ENCODE measurements at regions not wholly inside any gene's neighbourhood (a gene's known extent, or its start where the extent isn't known, plus 50 kb on each side); places are given as distances from the start of the nearest gene placed in this dataset.

- DNase-seq (ENCODE audit: low read depth in 3 of 3, low spot score in 1 of 3), result no peak
Observed at GRCh38 chr11:127379686-127380085, 379.1 kb upstream of the KIRREL3 start.

GRCh38 chr11:127376301-127376700, 375.7 kb upstream of the KIRREL3 start:
- DNase-seq (ENCODE audit: low read depth in 3 of 3, low spot score in 1 of 3), result no peak

DNA sequence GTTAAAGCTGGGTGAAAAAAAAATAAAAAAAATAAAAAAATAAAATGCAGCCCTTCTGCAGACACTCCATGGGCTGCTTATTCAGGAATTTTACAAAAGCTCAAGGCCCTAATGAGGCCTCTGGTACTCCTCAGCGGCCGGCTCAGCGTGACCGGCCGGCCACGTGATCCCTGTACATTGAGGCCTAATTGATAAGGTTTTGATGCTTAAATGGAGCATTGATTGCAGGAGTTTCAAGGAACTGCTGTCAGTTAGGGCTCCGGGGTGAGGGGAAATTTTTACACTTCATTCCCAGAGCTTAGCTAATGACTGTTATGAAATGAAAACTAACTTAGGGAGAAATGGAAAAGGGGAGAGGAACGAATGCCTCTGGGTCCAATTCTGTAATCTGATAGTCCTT, 368.8 kb upstream of the KIRREL3 start:
- no peak for DNase-seq (ENCODE audit: low read depth in 3 of 3, low spot score in 1 of 3)

GRCh38 chr11:127362754-127363308, 362.3 kb upstream of the KIRREL3 start:
- DNase-seq (ENCODE audit: low read depth in 3 of 3, low spot score in 1 of 3), result no peak

DNA sequence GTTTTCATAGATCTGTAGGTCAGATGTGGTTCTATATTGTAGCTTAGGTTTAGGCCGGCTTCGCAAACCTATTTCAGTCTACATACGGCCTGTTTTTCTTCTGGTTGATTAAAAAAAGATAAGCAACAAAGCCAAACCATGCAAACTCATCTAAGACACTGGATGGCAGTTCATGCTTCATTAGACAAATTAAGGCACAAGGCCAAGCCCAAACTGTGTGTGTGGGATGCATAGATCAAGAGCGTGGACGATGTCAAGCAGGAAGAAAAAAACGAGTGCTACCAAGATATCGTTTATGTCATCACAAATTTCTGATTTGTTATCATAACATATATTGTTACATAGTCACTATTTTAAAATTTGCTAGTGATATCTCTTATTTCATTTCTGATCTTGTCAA, 357.6 kb upstream of the KIRREL3 start:
- DNase-seq (ENCODE audit: low read depth in 3 of 3, low spot score in 1 of 3), result no peak

GRCh38 chr11:127350476-127350875, 349.9 kb upstream of the KIRREL3 start:
- DNase-seq (ENCODE audit: low read depth in 3 of 3, low spot score in 1 of 3), result no peak

GRCh38 chr11:127345819-127346459, 345.4 kb upstream of the KIRREL3 start:
- no peak for DNase-seq (ENCODE audit: low read depth in 3 of 3, low spot score in 1 of 3)

- DNase-seq (ENCODE audit: low read depth in 3 of 3, low spot score in 1 of 3), result no peak
Observed at GRCh38 chr11:127340438-127340837, 339.9 kb upstream of the KIRREL3 start.

DNA sequence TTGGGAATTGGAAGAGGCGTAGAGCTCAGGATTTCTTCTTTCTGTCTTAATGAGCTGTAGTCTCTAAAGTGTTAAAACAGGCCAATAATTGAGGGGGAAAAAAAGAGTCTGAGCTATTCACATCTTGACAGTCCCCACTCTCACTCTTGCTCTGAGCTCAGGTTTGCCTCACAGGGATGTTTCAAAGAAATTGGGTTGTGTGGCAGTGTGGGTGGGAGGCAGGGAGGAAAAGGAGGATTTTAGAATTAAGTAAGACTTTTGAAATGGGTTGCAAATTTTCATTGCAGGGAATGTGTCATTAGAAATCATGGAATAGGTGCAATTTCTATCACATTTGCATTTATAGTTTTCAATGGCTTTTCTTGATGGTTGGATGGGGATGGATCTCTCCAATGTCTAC, 338.8 kb upstream of the KIRREL3 start:
- DNase-seq (ENCODE audit: low read depth in 3 of 3, low spot score in 1 of 3), result no peak

DNA sequence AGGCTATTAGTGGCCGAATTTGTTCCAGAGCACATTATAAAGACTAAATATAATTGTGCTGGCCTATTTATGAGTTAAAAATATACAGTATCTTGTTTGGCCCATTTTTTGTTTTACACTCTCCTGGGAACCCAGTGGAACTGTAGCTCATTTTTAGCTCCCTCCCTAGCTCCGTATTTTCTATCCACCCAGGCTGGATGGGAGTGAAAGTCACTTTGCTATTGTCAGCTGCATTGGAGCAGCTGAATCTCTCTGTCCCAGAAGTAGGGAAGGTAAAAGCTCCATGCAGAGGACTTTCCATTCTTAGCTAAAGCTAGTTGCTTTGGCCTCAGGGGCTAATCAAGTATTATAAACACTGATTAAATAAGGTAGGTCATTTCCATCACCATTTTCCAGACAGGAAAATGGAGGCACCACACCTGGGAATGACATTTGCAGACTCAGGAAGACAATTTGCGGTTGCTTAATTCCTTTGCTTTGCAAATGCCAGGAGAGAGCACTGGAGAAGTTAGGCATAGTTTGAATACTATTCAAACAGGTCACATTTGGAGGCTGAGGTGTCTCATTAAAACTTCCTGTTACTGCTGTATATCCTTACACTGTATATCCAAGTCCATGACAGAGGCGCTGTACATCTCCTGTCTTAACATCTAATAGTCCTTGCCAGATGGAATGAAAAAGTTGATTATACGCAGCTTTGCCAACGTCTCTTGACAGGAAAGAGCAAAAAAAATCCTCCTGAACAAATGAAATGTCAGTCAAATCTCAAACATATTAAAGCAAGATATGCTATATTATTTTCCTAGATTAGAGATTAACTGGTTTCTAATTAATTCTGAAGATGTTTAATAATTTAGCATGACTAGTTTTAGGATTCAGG, 338.1 kb upstream of the KIRREL3 start:
- no peak for DNase-seq (ENCODE audit: low read depth in 3 of 3, low spot score in 1 of 3)

GRCh38 chr11:127334466-127334865, 333.9 kb upstream of the KIRREL3 start:
- DNase-seq (ENCODE audit: low read depth in 3 of 3, low spot score in 1 of 3), result no peak

GRCh38 chr11:127332896-127333295, 332.3 kb upstream of the KIRREL3 start:
- DNase-seq (ENCODE audit: low read depth in 3 of 3, low spot score in 1 of 3), result no peak

GRCh38 chr11:127330044-127330443, 329.5 kb upstream of the KIRREL3 start:
- DNase-seq (ENCODE audit: low read depth in 3 of 3, low spot score in 1 of 3), result no peak

- no peak for DNase-seq (ENCODE audit: low read depth in 3 of 3, low spot score in 1 of 3)
Observed at GRCh38 chr11:127308291-127308690, 307.7 kb upstream of the KIRREL3 start.

DNA sequence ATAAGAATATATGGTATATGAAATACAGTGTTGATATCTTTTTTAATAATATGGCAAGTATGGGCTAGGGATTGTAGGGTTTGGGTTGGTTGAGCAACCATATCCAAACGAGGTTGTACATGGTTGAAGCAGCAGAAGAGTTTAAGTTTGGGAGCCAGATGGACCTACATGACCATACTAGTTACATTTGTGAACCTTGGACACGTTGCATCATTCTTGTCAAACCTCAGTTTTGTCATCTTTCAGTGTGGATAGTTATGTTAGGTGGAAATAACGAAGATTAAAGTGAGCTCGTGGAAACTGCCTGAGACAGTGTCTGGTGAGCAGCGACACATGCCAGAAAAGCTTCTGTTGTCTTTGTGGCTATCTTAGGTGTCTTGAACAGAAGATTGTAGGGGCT, 307.1 kb upstream of the KIRREL3 start:
- DNase-seq (ENCODE audit: low read depth in 3 of 3, low spot score in 1 of 3), result no peak

DNA sequence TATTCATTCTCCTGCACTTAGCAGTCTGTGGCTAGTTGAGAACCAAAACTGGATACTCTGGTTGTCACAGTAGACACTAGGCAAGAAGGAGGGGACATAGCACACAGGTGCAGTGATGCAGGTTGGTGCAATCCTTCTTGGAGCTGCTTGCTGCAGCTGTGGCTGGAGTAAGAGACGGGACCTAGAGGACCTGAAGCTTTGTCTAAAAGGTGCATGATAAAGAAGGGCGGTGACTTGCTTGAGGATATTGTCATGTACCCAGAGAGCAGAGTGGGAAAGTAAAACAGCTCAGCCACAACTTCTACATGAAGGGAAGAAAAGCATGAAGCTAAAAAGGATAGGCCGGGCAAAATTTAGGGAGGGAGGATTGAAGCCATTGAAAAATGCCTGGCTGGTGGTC, 304.1 kb upstream of the KIRREL3 start:
- no peak for DNase-seq (ENCODE audit: low read depth in 3 of 3, low spot score in 1 of 3)

DNA sequence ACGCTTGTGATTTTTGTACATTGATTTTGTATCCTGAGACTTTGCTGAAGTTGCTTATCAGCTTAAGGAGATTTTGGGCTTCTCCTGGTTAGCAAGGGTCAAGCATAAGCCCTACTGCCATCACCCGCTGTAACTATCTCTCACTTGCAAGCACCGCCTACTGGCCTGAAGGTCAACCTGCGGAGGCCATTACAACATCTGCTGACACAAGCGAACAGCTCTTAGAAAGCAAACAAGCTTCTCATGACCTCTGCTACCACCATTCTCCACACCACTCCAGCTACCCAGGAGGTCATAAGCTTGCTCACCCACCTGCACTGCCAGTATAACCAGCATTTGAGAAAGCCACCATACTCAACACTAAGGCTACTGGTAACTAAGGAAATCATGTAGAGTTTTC, 288.4 kb upstream of the KIRREL3 start:
- DNase-seq (ENCODE audit: low read depth in 3 of 3, low spot score in 1 of 3), result no peak

DNA sequence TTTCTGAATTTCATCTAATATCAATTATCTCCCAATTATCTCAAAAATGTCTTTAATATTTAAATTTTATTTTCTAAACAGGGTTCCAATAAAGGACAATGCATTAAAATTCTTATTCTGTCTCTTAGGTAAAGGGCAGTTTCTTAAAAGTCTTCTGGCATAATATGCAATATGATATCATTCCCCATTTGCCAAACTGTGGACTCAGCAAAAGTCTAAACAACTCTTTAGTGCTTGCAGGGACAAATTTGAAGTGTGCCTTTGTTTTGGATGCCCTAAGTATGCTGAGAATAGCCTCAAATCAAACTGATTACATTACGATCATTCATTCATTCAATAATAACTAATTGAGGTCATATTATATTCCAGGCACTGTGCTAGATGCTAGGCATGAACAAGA, 281.0 kb upstream of the KIRREL3 start:
- no peak for DNase-seq (ENCODE audit: low read depth in 3 of 3, low spot score in 1 of 3)

DNA sequence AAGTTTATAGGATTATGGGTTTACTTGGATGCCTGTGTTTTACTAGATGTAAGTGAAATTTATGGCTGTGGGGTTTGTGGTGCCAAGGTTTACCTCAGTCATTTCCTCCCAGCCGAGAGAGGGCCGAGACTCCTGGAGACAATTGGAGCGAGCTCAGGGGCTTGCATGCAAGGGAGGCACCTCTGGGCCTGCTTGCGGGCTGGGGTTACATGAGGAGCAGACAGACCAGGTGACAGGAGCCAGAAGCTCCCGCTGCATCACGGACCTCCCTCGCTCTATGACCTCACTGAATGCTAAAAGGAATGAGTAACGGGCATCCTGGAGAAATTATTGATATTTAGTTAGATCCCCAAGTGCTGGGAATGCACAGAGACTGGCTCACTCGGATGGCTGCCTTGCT, 275.2 kb upstream of the KIRREL3 start:
- DNase-seq (ENCODE audit: low read depth in 3 of 3, low spot score in 1 of 3), result no peak

DNA sequence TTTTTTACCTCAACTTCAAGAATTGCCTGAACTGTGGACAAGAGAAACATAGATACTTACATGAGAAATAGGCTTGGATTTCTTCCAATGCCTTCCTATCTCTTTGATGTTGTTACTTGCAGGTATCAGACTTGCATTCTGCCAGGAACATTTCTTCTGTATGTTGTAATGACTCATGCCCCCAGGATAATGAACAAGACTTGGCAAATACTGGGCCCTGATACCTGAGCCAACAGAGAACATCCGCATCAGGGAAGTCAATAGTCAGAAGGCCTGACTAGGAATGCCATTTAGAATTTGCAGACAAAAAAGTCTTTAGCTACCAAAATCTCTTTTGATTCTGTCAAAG, 273.7 kb upstream of the KIRREL3 start:
- no peak for DNase-seq (ENCODE audit: low read depth in 3 of 3, low spot score in 1 of 3)

DNA sequence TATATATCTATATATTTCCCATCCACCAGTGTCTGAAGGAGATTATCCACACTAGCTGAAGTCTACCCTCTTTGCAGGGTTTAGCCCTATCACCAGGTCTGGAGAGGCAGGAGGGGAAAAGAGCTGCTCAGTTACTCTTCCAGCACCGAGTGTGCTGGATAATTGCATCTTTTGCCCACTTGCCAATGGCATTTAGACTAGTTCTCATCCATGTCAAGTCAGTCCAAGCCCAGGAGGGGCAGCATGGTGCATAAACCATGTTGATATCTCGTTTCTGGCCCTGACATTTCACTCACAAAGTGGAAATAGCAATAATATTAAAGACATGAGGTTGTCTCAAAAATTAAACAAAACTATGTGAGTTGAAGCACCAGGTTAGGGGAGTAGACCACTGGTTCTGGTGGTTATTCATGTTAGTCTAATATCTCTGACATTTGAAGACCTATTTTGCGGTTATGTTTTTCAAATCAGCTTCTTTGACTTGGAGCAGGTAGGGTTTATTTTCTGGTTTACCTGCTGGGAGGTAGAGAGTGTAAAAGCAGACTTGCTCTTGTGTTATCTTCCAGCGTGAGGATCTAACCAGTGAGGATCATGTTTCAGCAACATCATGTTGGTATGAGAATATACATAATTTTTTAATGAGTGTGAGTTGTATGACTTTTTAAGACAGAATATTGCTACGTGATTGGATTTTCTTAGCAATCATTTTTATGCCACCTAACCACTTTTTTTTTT, 273.2 kb upstream of the KIRREL3 start:
- no peak for DNase-seq (ENCODE audit: low read depth in 3 of 3, low spot score in 1 of 3)

GRCh38 chr11:127270851-127271250, 270.3 kb upstream of the KIRREL3 start:
- no peak for DNase-seq (ENCODE audit: low read depth in 3 of 3, low spot score in 1 of 3)

Measured in stimulated activated CD4-positive, alpha-beta T cell treated with anti-CD3 and anti-CD28 coated beads, TNF-alpha, amount 100 ng/mL, for 1 hour (primary cell).